ENCODE measurements at regions not wholly inside any gene's neighbourhood (a gene's known extent, or its start where the extent isn't known, plus 50 kb on each side); places are given as distances from the start of the nearest gene placed in this dataset.

GRCh38 chr13:59201841-59202240 is 961.9 kb downstream of the DIAPH3 start:
- no peak for DNase-seq (ENCODE audit: low spot score)
- TF ChIP-seq CTCF (IDR thresholded peaks at IDR 0.05), result no peak
- no peak overlapping the region for H3K27ac ChIP-seq
- H3K4me3 ChIP-seq, result no peak overlapping the region

- H3K4me3 ChIP-seq, result no peak overlapping the region
- TF ChIP-seq CTCF (IDR thresholded peaks at IDR 0.05), result no peak
- H3K27ac ChIP-seq, result no peak overlapping the region
- DNase-seq (ENCODE audit: low spot score), result no peak
These were observed 959.9 kb downstream of the DIAPH3 start for GRCh38 chr13:59203855-59204254.

GRCh38 chr13:59205501-59205900 is 958.2 kb downstream of the DIAPH3 start:
- no peak for DNase-seq (ENCODE audit: low spot score)
- Histone ChIP-seq H3K27ac (no peak overlapping the region), H3K4me3 (no peak overlapping the region)
- TF ChIP-seq CTCF (IDR thresholded peaks at IDR 0.05), result no peak

- no peak overlapping the region for H3K4me3 ChIP-seq
- no peak for DNase-seq (ENCODE audit: low spot score)
- no peak overlapping the region for H3K27ac ChIP-seq
- TF ChIP-seq CTCF (IDR thresholded peaks at IDR 0.05), result no peak
These were observed 955.1 kb downstream of the DIAPH3 start for GRCh38 chr13:59208405-59209195.

GRCh38 chr13:59210543-59210942 is 953.2 kb downstream of the DIAPH3 start:
- Histone ChIP-seq H3K4me3 (no peak overlapping the region), H3K27ac (no peak overlapping the region)
- no peak for DNase-seq (ENCODE audit: low spot score)
- TF ChIP-seq CTCF (IDR thresholded peaks at IDR 0.05), result no peak

GRCh38 chr13:59211606-59212005 is 952.1 kb downstream of the DIAPH3 start:
- no peak overlapping the region for H3K4me3 ChIP-seq
- no peak for TF ChIP-seq CTCF (IDR thresholded peaks at IDR 0.05)

GRCh38 chr13:59229401-59229800 is 934.3 kb downstream of the DIAPH3 start:
- no peak for DNase-seq (ENCODE audit: low spot score)
- TF ChIP-seq CTCF (IDR thresholded peaks at IDR 0.05), result no peak
- H3K27ac ChIP-seq, result no peak overlapping the region
- no peak overlapping the region for H3K4me3 ChIP-seq

More at GRCh38 chr13:59211606-59212005, 952.1 kb downstream of the DIAPH3 start:
- H3K27ac ChIP-seq, result no peak overlapping the region
- no peak for DNase-seq (ENCODE audit: low spot score)
